ENCODE measurements at regions not wholly inside any gene's neighbourhood (a gene's known extent, or its start where the extent isn't known, plus 50 kb on each side); places are given as distances from the start of the nearest gene placed in this dataset.

GRCh38 chr13:100827489-100828176, 153.0 kb upstream of the TMTC4 start:
- no peak for TF ChIP-seq ZNF837 (tag by site-specific recombination; IDR thresholded peaks at IDR 0.05)
- no peak for TF ChIP-seq GLI4 (tag by site-specific recombination; IDR thresholded peaks at IDR 0.05)
- no peak for TF ChIP-seq ZNF404 (tag by site-specific recombination; IDR thresholded peaks at IDR 0.05)
- TF ChIP-seq ZNF433 (tag by site-specific recombination; IDR thresholded peaks at IDR 0.05; ENCODE audit: low read depth): no peak
- TF ChIP-seq KLF1 (tag by site-specific recombination; IDR thresholded peaks at IDR 0.05): no peak
- TF ChIP-seq ZXDB (tag by site-specific recombination; IDR thresholded peaks at IDR 0.05): no peak
- TF ChIP-seq ZNF274 (IDR thresholded peaks at IDR 0.05; ENCODE audit: low read length): no peak
- no peak for TF ChIP-seq ZNF274 (tag by site-specific recombination; IDR thresholded peaks at IDR 0.05; ENCODE audit: borderline replicate concordance)
- ChIA-PET POLR2A (no interaction called here), CTCF (no interaction called here)
- H3K36me3 ChIP-seq (ENCODE audit: control insufficient read depth in 2 of 2, insufficient read depth in 1 of 2, low read length in 2 of 2): no peaks in the 10 kb centered on the region
- H3K27ac ChIP-seq (ENCODE audit: extremely low read depth, low read depth, low read length): no peak overlapping the region
- no peak overlapping the region for H3K4me3 ChIP-seq (ENCODE audit: low read depth, low read length)
- H3K9me3 ChIP-seq (ENCODE audit: control insufficient read depth, insufficient read depth, low read depth, low read length): no peaks in the 10 kb centered on the region
- no peaks in the 10 kb centered on the region for H3K4me1 ChIP-seq (ENCODE audit: control insufficient read depth, insufficient read depth, low read length)

GRCh38 chr13:100826441-100826840, 151.8 kb upstream of the TMTC4 start:
- POLR2A ChIA-PET: no interaction called here
- CTCF ChIA-PET: interaction anchor here (0.7 kb wide), 1 partner anchor 19 kb away, joined by 3 read pairs; no protein-coding TSS in a partner anchor
- TF ChIP-seq ZSCAN30 (tag by site-specific recombination; IDR thresholded peaks at IDR 0.05): no peak
- no peak for TF ChIP-seq ZSCAN16 (tag by site-specific recombination; IDR thresholded peaks at IDR 0.05)
- TF ChIP-seq ZNF350 (tag by site-specific recombination; IDR thresholded peaks at IDR 0.05): no peak
- no peak for TF ChIP-seq KLF9 (tag by site-specific recombination; IDR thresholded peaks at IDR 0.05; ENCODE audit: low read depth)
- no peak for TF ChIP-seq ZNF148 (tag by site-specific recombination; IDR thresholded peaks at IDR 0.05; ENCODE audit: borderline replicate concordance)

GRCh38 chr13:100825557-100825956, 151.0 kb upstream of the TMTC4 start:
- Histone ChIP-seq H3K4me3 (ENCODE audit: low read depth, low read length) (no peak overlapping the region), H3K27ac (ENCODE audit: extremely low read depth, low read depth, low read length) (no peak overlapping the region), H3K9me3 (ENCODE audit: control insufficient read depth, insufficient read depth, low read depth, low read length) (no peaks in the 10 kb centered on the region), H3K4me1 (ENCODE audit: control insufficient read depth, insufficient read depth, low read length) (no peaks in the 10 kb centered on the region), H3K36me3 (ENCODE audit: control insufficient read depth in 2 of 2, insufficient read depth in 1 of 2, low read length in 2 of 2) (no peaks in the 10 kb centered on the region)
- ChIA-PET CTCF (no interaction called here), POLR2A (no interaction called here)
- TF ChIP-seq ZNF660 (tag by site-specific recombination; IDR thresholded peaks at IDR 0.05) (no peak), ZFP3 (tag by site-specific recombination; IDR thresholded peaks at IDR 0.05; ENCODE audit: low read depth) (no peak), PATZ1 (tag by site-specific recombination; IDR thresholded peaks at IDR 0.05) (no peak), ZNF623 (tag by site-specific recombination; IDR thresholded peaks at IDR 0.05) (no peak), ZNF157 (tag by site-specific recombination; IDR thresholded peaks at IDR 0.05) (no peak), ZNF629 (tag by site-specific recombination; IDR thresholded peaks at IDR 0.05) (no peak), ZNF837 (tag by site-specific recombination; IDR thresholded peaks at IDR 0.05) (no peak)

More at GRCh38 chr13:100826441-100826840, 151.8 kb upstream of the TMTC4 start:
- Histone ChIP-seq H3K9me3 (ENCODE audit: control insufficient read depth, insufficient read depth, low read depth, low read length) (no peaks in the 10 kb centered on the region), H3K27ac (ENCODE audit: extremely low read depth, low read depth, low read length) (no peak overlapping the region), H3K4me3 (ENCODE audit: low read depth, low read length) (no peak overlapping the region), H3K4me1 (ENCODE audit: control insufficient read depth, insufficient read depth, low read length) (no peaks in the 10 kb centered on the region), H3K36me3 (ENCODE audit: control insufficient read depth in 2 of 2, insufficient read depth in 1 of 2, low read length in 2 of 2) (no peaks in the 10 kb centered on the region)
